Suprapubic skin (tissue), 3 donors: ENCODE measurements at regions not wholly inside any gene's neighbourhood (a gene's known extent, or its start where the extent isn't known, plus 50 kb on each side); places are given as distances from the start of the nearest gene placed in this dataset.

Experiments used
- POLR2AphosphoS5 ChIP-seq, 3 donors: sonication (generic); formaldehyde crosslinking; IDR thresholded peaks; one replicate each; pipeline ENCODE4 v1.6.1; 2017; ENCODE audit warnings: antibody characterized with exemption in 3 of 3
- TF ChIP-seq, protein P1 (sequence below), 2 donors: fragments of 200-600 bp in 1 of 2; fragments of 450-650 bp in 1 of 2; sonication (generic) in 1 of 2; IDR thresholded peaks; one replicate each; pipeline ENCODE4 v1.5.1; 2016 to 2019; ENCODE audit warnings: antibody characterized with exemption in 2 of 2, mild to moderate bottlenecking in 1 of 2, moderate library complexity in 1 of 2

DNA sequence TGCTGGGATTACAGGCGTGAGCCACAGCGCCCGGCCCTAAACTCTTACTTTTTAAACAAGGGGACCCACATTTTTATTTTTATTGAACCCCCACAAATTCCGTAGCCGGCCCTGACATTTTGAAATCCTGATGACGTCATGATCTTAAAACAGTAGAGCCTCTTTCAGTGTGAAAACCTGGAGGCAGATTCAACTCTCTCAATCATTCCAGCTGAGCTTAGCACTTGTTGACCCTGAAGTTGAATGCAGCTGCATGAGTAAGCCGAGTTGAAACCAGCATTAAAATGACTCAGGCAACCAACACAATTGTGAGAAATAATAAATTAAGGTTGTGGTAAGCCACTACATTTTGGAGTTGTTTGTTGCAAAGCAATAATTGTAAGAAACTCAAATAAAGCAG lies 93.9 kb upstream of the ADGRL4 start:
- TF ChIP-seq, protein P1, sequence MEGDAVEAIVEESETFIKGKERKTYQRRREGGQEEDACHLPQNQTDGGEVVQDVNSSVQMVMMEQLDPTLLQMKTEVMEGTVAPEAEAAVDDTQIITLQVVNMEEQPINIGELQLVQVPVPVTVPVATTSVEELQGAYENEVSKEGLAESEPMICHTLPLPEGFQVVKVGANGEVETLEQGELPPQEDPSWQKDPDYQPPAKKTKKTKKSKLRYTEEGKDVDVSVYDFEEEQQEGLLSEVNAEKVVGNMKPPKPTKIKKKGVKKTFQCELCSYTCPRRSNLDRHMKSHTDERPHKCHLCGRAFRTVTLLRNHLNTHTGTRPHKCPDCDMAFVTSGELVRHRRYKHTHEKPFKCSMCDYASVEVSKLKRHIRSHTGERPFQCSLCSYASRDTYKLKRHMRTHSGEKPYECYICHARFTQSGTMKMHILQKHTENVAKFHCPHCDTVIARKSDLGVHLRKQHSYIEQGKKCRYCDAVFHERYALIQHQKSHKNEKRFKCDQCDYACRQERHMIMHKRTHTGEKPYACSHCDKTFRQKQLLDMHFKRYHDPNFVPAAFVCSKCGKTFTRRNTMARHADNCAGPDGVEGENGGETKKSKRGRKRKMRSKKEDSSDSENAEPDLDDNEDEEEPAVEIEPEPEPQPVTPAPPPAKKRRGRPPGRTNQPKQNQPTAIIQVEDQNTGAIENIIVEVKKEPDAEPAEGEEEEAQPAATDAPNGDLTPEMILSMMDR (IDR thresholded peaks at IDR 0.05): no peak
- no peak for TF ChIP-seq POLR2AphosphoS5 (IDR thresholded peaks at IDR 0.05)
